ENCODE measurements at regions not wholly inside any gene's neighbourhood (a gene's known extent, or its start where the extent isn't known, plus 50 kb on each side); places are given as distances from the start of the nearest gene placed in this dataset.
"Not testable (repeated sequence)": the region's sequence is repeated elsewhere in the genome, so short reads cannot be mapped to it uniquely, and the experiment has no call there.

DNA sequence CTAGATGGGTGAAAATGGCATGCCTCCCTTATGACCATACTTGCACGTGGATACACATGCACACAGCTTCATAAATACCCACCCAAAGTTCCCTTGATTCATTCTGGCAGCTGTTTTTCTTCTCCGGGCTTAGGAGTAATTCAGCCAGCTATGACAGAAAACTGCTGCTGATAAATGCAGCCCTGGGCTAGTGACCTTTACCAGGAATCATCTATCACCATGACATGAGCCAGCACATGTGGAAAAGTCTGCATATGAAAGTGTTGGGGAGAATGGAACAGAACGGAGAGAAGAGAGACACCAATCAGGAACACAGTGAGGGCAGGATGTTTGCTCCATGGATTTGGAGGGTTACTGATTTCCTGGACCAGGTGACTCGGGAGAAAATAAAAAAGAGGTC, 706.3 kb downstream of the PDCD6IP start:
- ChIA-PET CTCF (no interaction called here), POLR2A (ENCODE audit: unreplicated experiment) (no interaction called here)
- BruUV-seq (replicated peaks): no TSS peak

DNA sequence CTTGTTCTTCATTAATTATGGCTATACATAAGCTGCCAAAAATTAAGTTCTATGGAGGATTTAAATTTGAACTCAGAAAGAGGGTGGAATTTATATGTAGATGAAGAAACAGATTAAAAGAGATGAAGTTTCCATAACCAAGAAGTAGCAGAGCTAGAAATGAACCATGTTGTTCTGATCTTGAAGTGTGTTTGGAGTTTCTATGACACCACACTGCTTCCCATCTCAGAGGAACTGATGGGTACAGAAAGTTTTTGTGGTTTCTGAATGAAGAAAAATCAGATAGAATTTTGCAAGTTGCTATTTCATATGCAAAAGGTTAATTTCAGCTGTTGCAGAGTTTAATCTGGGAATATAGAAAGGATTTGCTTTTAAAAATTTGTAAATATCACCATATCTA, 710.3 kb downstream of the PDCD6IP start:
- H3K4me2 ChIP-seq: no peak overlapping the region
- no peaks in the 10 kb centered on the region for H3K79me2 ChIP-seq (ENCODE audit: low read depth)
- no peaks in the 10 kb centered on the region for H3K9me2 ChIP-seq (ENCODE audit: insufficient read depth)
- H2AFZ ChIP-seq: no peak overlapping the region
- TF ChIP-seq EZH2 (IDR thresholded peaks at IDR 0.05; ENCODE audit: low read depth): no peak
- no peak for TF ChIP-seq CTCF (conservative IDR thresholded peaks at IDR 0.05)
- H3K4me1 ChIP-seq (replicated peaks; ENCODE audit: insufficient read depth): no peaks in the 10 kb centered on the region
- no peaks in the 10 kb centered on the region for H4K20me1 ChIP-seq (ENCODE audit: insufficient read depth)
- ChIA-PET POLR2A (ENCODE audit: unreplicated experiment) (no interaction called here), CTCF (no interaction called here)
- no peaks in the 10 kb centered on the region for H3K36me3 ChIP-seq (ENCODE audit: low read depth)
- H3K27ac ChIP-seq: no peak overlapping the region
- no peaks in the 10 kb centered on the region for H3F3A ChIP-seq (ENCODE audit: insufficient read depth, low read depth)
- H3K27me3 ChIP-seq (ENCODE audit: insufficient read depth, low read depth): no peaks in the 10 kb centered on the region
- no peaks in the 10 kb centered on the region for H3K9me3 ChIP-seq (ENCODE audit: insufficient read depth, low read depth)
- BruUV-seq (replicated peaks): no TSS peak
- no peak overlapping the region for H3K4me3 ChIP-seq
- DNase-seq: no peak
- intact Hi-C loops (cut with micrococcal nuclease; ENCODE audit: unreplicated experiment): no loop called here

More for the DNA sequence above, 706.3 kb downstream of the PDCD6IP start:
- no peaks in the 10 kb centered on the region for H3K79me2 ChIP-seq (ENCODE audit: low read depth)
- H3K36me3 ChIP-seq (ENCODE audit: low read depth): no peaks in the 10 kb centered on the region
- no peaks in the 10 kb centered on the region for H3K27me3 ChIP-seq (ENCODE audit: insufficient read depth, low read depth)
- no peak overlapping the region for H2AFZ ChIP-seq
- DNase-seq: no peak
- TF ChIP-seq EZH2 (IDR thresholded peaks at IDR 0.05; ENCODE audit: low read depth) (no peak), CTCF (conservative IDR thresholded peaks at IDR 0.05) (no peak)
- H3K4me3 ChIP-seq: no peak overlapping the region
- no peaks in the 10 kb centered on the region for H4K20me1 ChIP-seq (ENCODE audit: insufficient read depth)
- H3K27ac ChIP-seq: no peak overlapping the region
- H3K9me2 ChIP-seq (ENCODE audit: insufficient read depth): no peaks in the 10 kb centered on the region
- H3K9me3 ChIP-seq (ENCODE audit: insufficient read depth, low read depth): no peaks in the 10 kb centered on the region
- H3F3A ChIP-seq (ENCODE audit: insufficient read depth, low read depth): no peaks in the 10 kb centered on the region
- H3K4me2 ChIP-seq: no peak overlapping the region
- no peaks in the 10 kb centered on the region for H3K4me1 ChIP-seq (replicated peaks; ENCODE audit: insufficient read depth)
- intact Hi-C loops (cut with micrococcal nuclease; ENCODE audit: unreplicated experiment): no loop called here

GRCh38 chr3:34511891-34512290, 713.5 kb downstream of the PDCD6IP start:
- H3K79me2 ChIP-seq (ENCODE audit: low read depth): no peaks in the 10 kb centered on the region
- ChIA-PET CTCF (no interaction called here), POLR2A (ENCODE audit: unreplicated experiment) (interaction anchor here (0.7 kb wide), 1 partner anchor 739 kb away, joined by 3 read pairs; no protein-coding TSS in a partner anchor)
- intact Hi-C loops (cut with micrococcal nuclease; ENCODE audit: unreplicated experiment): no loop called here
- H3K4me3 ChIP-seq: no peak overlapping the region
- no peaks in the 10 kb centered on the region for H3K36me3 ChIP-seq (ENCODE audit: low read depth)
- no peak overlapping the region for H3K27ac ChIP-seq
- no peaks in the 10 kb centered on the region for H3F3A ChIP-seq (ENCODE audit: insufficient read depth, low read depth)
- H3K4me1 ChIP-seq (replicated peaks; ENCODE audit: insufficient read depth): no peaks in the 10 kb centered on the region
- no TSS peak for BruUV-seq (replicated peaks)
- no peak for DNase-seq
- H4K20me1 ChIP-seq (ENCODE audit: insufficient read depth): no peaks in the 10 kb centered on the region
- H3K27me3 ChIP-seq (ENCODE audit: insufficient read depth, low read depth): no peaks in the 10 kb centered on the region
- TF ChIP-seq CTCF (conservative IDR thresholded peaks at IDR 0.05): no peak
- no peak for TF ChIP-seq EZH2 (IDR thresholded peaks at IDR 0.05; ENCODE audit: low read depth)
- no peaks in the 10 kb centered on the region for H3K9me2 ChIP-seq (ENCODE audit: insufficient read depth)
- H3K9me3 ChIP-seq (ENCODE audit: insufficient read depth, low read depth): no peaks in the 10 kb centered on the region
- no peak overlapping the region for H2AFZ ChIP-seq
- H3K4me2 ChIP-seq: no peak overlapping the region

- H4K20me1 ChIP-seq (ENCODE audit: insufficient read depth); H3K4me2 ChIP-seq; H3K4me3 ChIP-seq; H3K79me2 ChIP-seq (ENCODE audit: low read depth); H2AFZ ChIP-seq; CTCF ChIA-PET; H3F3A ChIP-seq (ENCODE audit: insufficient read depth, low read depth); BruUV-seq (replicated peaks); intact Hi-C loops (cut with micrococcal nuclease; ENCODE audit: unreplicated experiment); H3K27ac ChIP-seq; H3K27me3 ChIP-seq (ENCODE audit: insufficient read depth, low read depth); H3K9me2 ChIP-seq (ENCODE audit: insufficient read depth); H3K4me1 ChIP-seq (replicated peaks; ENCODE audit: insufficient read depth); H3K9me3 ChIP-seq (ENCODE audit: insufficient read depth, low read depth); H3K36me3 ChIP-seq (ENCODE audit: low read depth); DNase-seq; POLR2A ChIA-PET (ENCODE audit: unreplicated experiment): not testable (repeated sequence)
Observed at GRCh38 chr3:34519008-34519407, 720.6 kb downstream of the PDCD6IP start.
